A549 (cell line): ENCODE measurements at regions not wholly inside any gene's neighbourhood (a gene's known extent, or its start where the extent isn't known, plus 50 kb on each side); places are given as distances from the start of the nearest gene placed in this dataset.

ENCODE experiments used
- CBX8 ChIP-seq: fragments of 200-600 bp; sonication (generic); IDR thresholded peaks from 2 replicates; pipeline ENCODE4 v1.6.1; 2016
- ELK1 ChIP-seq: fragments of 150-350 bp; IDR thresholded peaks from 2 replicates; pipeline ENCODE4 v1.6.1; 2014; ENCODE audit warnings: low read depth, mild to moderate bottlenecking, low read length
- EP300 ChIP-seq, 2 experiments: fragments of >200 bp; sonication (Bioruptor Twin); formaldehyde crosslinking; IDR thresholded peaks; 2 replicates in 1 of 2; 3 replicates in 1 of 2; pipeline ENCODE4 v1.6.1; 2016 to 2017
- HOXA7 ChIP-seq: fragments of 250-450 bp; sonication (Bioruptor Pico); IDR thresholded peaks from 2 replicates; pipeline ENCODE4 v1.5.0; 2020; ENCODE audit warnings: mild to moderate bottlenecking, moderate library complexity
- KDM1A ChIP-seq: fragments of 200-600 bp; sonication (generic); IDR thresholded peaks from 2 replicates; pipeline ENCODE4 v1.6.1; 2016; ENCODE audit warnings: low read depth, mild to moderate bottlenecking
- PHF8 ChIP-seq: fragments of 200-600 bp; sonication (generic); IDR thresholded peaks from 2 replicates; pipeline ENCODE4 v1.6.1; 2016; ENCODE audit warnings: low read depth, mild to moderate bottlenecking, antibody characterized with exemption, moderate library complexity, borderline replicate concordance
- POLR2A ChIP-seq: IDR thresholded peaks from 2 replicates; pipeline ENCODE4 v1.6.1; 2012; ENCODE audit warnings: mild to moderate bottlenecking, low read length
- SREBF2 ChIP-seq: fragments of 450-650 bp; IDR thresholded peaks from 2 replicates; pipeline ENCODE4 v1.6.1; 2014; ENCODE audit warnings: mild to moderate bottlenecking, moderate library complexity
- TF ChIP-seq, protein P1 (sequence below): fragments of >200 bp; sonication (Bioruptor Twin); formaldehyde crosslinking; IDR thresholded peaks from 3 replicates; pipeline ENCODE4 v1.5.1; 2016
- TF ChIP-seq, protein P2 (sequence below): IDR thresholded peaks from 2 replicates; pipeline ENCODE4 v1.6.1; 2012
- TF ChIP-seq, protein P3 (sequence below): fragments of 450-650 bp; IDR thresholded peaks from 2 replicates; pipeline ENCODE4 v1.6.1; 2014; ENCODE audit warnings: antibody characterized with exemption

DNA sequence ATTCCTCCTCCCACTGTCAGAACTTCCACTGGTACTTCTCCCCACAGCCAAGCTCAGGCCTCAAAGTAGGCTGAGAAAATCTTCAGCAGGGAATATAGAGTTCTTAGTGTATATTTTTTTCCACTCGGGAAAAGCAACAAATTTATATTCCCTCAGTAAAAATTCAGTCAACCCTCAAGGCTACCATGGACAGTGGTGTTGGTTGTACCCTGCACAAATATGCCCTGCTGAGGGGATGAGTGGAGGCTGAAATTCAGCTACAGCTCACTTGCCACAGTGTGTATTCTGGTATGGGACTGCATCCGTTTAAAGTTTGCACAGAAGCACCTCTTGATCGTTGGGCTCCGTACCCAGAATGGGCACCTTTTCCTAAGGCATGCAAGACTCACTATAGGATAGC, 90.8 kb upstream of the LGALSL start:
- no peak for TF ChIP-seq SREBF2
- TF ChIP-seq POLR2A = no peak
- TF ChIP-seq, protein P1, sequence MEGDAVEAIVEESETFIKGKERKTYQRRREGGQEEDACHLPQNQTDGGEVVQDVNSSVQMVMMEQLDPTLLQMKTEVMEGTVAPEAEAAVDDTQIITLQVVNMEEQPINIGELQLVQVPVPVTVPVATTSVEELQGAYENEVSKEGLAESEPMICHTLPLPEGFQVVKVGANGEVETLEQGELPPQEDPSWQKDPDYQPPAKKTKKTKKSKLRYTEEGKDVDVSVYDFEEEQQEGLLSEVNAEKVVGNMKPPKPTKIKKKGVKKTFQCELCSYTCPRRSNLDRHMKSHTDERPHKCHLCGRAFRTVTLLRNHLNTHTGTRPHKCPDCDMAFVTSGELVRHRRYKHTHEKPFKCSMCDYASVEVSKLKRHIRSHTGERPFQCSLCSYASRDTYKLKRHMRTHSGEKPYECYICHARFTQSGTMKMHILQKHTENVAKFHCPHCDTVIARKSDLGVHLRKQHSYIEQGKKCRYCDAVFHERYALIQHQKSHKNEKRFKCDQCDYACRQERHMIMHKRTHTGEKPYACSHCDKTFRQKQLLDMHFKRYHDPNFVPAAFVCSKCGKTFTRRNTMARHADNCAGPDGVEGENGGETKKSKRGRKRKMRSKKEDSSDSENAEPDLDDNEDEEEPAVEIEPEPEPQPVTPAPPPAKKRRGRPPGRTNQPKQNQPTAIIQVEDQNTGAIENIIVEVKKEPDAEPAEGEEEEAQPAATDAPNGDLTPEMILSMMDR = no peak
- no peak for TF ChIP-seq ELK1
- no peak for TF ChIP-seq CBX8
- no peak for TF ChIP-seq HOXA7
- TF ChIP-seq, protein P2, sequence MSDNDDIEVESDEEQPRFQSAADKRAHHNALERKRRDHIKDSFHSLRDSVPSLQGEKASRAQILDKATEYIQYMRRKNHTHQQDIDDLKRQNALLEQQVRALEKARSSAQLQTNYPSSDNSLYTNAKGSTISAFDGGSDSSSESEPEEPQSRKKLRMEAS = no peak
- TF ChIP-seq, protein P3, sequence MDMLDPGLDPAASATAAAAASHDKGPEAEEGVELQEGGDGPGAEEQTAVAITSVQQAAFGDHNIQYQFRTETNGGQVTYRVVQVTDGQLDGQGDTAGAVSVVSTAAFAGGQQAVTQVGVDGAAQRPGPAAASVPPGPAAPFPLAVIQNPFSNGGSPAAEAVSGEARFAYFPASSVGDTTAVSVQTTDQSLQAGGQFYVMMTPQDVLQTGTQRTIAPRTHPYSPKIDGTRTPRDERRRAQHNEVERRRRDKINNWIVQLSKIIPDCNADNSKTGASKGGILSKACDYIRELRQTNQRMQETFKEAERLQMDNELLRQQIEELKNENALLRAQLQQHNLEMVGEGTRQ = no peak
- no peak for TF ChIP-seq PHF8
- no peak for TF ChIP-seq EP300 (IDR thresholded peaks at IDR 0.05)
- TF ChIP-seq KDM1A = no peak
